ENCODE measurements at regions not wholly inside any gene's neighbourhood (a gene's known extent, or its start where the extent isn't known, plus 50 kb on each side); places are given as distances from the start of the nearest gene placed in this dataset.

- H3K9me3 Mint-ChIP-seq: peaks cover 4 to 44% (median 8%) of the 10 kb centered on the region in 6 donors
- no peaks in the 10 kb centered on the region for H3K4me1 Mint-ChIP-seq
- no peak for DNase-seq
- peaks cover 0 to 3% (median 2%) of the 10 kb centered on the region in 3 donors for H3K27me3 Mint-ChIP-seq (ENCODE audit: low read depth in 3 of 3)
- H3K4me3 Mint-ChIP-seq: no peak overlapping the region
- H3K27ac Mint-ChIP-seq: no peak overlapping the region
- peaks cover 0 to 4% (median 0%) of the 10 kb centered on the region in 3 donors for H3K36me3 Mint-ChIP-seq
These were observed 94.5 kb upstream of the NRSN1 start for GRCh38 chr6:24031496-24031895.

GRCh38 chr6:24032896-24033688 is 92.9 kb upstream of the NRSN1 start:
- Mint-ChIP-seq H3K27ac (no peak overlapping the region), H3K36me3 (peaks cover 0 to 4% (median 0%) of the 10 kb centered on the region in 3 donors), H3K4me3 (no peak overlapping the region), H3K27me3 (ENCODE audit: low read depth in 3 of 3) (peaks cover 0 to 3% (median 2%) of the 10 kb centered on the region in 3 donors), H3K9me3 (peaks cover 4 to 46% (median 11%) of the 10 kb centered on the region in 6 donors), H3K4me1 (no peaks in the 10 kb centered on the region)
- DNase-seq: no peak

- Mint-ChIP-seq H3K4me1 (no peaks in the 10 kb centered on the region), H3K4me3 (no peak overlapping the region), H3K27ac (no peak overlapping the region), H3K36me3 (no peaks in the 10 kb centered on the region), H3K27me3 (ENCODE audit: low read depth in 3 of 3) (no peaks in the 10 kb centered on the region), H3K9me3 (peaks cover 2 to 43% (median 5%) of the 10 kb centered on the region in 6 donors)
- DNase-seq: no peak
These were observed 82.2 kb upstream of the NRSN1 start for GRCh38 chr6:24043848-24044247.

- H3K27ac Mint-ChIP-seq: no peak overlapping the region
- no peaks in the 10 kb centered on the region for H3K36me3 Mint-ChIP-seq
These were observed 73.9 kb upstream of the NRSN1 start for GRCh38 chr6:24051942-24052589.

GRCh38 chr6:24052590-24052961 is 73.4 kb upstream of the NRSN1 start:
- Mint-ChIP-seq H3K9me3 (peaks cover 0 to 7% (median 2%) of the 10 kb centered on the region in 6 donors), H3K27ac (no peak overlapping the region), H3K36me3 (no peaks in the 10 kb centered on the region), H3K4me3 (no peak overlapping the region), H3K27me3 (ENCODE audit: low read depth in 3 of 3) (no peaks in the 10 kb centered on the region), H3K4me1 (no peaks in the 10 kb centered on the region)
- no peak for DNase-seq

More at GRCh38 chr6:24051942-24052589, 73.9 kb upstream of the NRSN1 start:
- Mint-ChIP-seq H3K4me1 (no peaks in the 10 kb centered on the region), H3K27me3 (ENCODE audit: low read depth in 3 of 3) (no peaks in the 10 kb centered on the region), H3K9me3 (peaks cover 0 to 7% (median 4%) of the 10 kb centered on the region in 6 donors), H3K4me3 (no peak overlapping the region)
- DNase-seq: no peak

GRCh38 chr6:24053057-24053456 is 73.0 kb upstream of the NRSN1 start:
- Mint-ChIP-seq H3K36me3 (no peaks in the 10 kb centered on the region), H3K9me3 (peaks cover 0 to 7% (median 2%) of the 10 kb centered on the region in 6 donors), H3K4me3 (no peak overlapping the region), H3K27me3 (ENCODE audit: low read depth in 3 of 3) (no peaks in the 10 kb centered on the region), H3K4me1 (no peaks in the 10 kb centered on the region), H3K27ac (no peak overlapping the region)
- no peak for DNase-seq

- Mint-ChIP-seq H3K36me3 (no peaks in the 10 kb centered on the region), H3K4me1 (no peaks in the 10 kb centered on the region), H3K4me3 (no peak overlapping the region), H3K9me3 (peaks cover 0 to 6% (median 2%) of the 10 kb centered on the region in 6 donors), H3K27ac (no peak overlapping the region), H3K27me3 (ENCODE audit: low read depth in 3 of 3) (no peaks in the 10 kb centered on the region)
- no peak for DNase-seq
These were observed 71.6 kb upstream of the NRSN1 start for GRCh38 chr6:24054388-24054787.

GRCh38 chr6:24056567-24056966 is 69.4 kb upstream of the NRSN1 start:
- Mint-ChIP-seq H3K27me3 (ENCODE audit: low read depth in 3 of 3) (no peaks in the 10 kb centered on the region), H3K4me3 (no peak overlapping the region), H3K4me1 (no peaks in the 10 kb centered on the region), H3K36me3 (no peaks in the 10 kb centered on the region), H3K27ac (no peak overlapping the region), H3K9me3 (peaks cover 0 to 5% (median under 1%) of the 10 kb centered on the region in 6 donors)
- no peak for DNase-seq

- Mint-ChIP-seq H3K9me3 (peaks cover 0 to 5% (median under 1%) of the 10 kb centered on the region in 6 donors), H3K36me3 (no peaks in the 10 kb centered on the region), H3K27ac (no peak overlapping the region), H3K4me1 (no peaks in the 10 kb centered on the region), H3K27me3 (ENCODE audit: low read depth in 3 of 3) (no peaks in the 10 kb centered on the region), H3K4me3 (no peak overlapping the region)
- no peak for DNase-seq
These were observed 69.0 kb upstream of the NRSN1 start for GRCh38 chr6:24057030-24057429.

GRCh38 chr6:24060982-24061754 is 64.8 kb upstream of the NRSN1 start:
- Mint-ChIP-seq H3K27ac (no peak overlapping the region), H3K27me3 (ENCODE audit: low read depth in 3 of 3) (no peaks in the 10 kb centered on the region), H3K9me3 (peaks cover 0 to 7% (median 2%) of the 10 kb centered on the region in 6 donors), H3K4me3 (no peak overlapping the region), H3K36me3 (no peaks in the 10 kb centered on the region), H3K4me1 (no peaks in the 10 kb centered on the region)
- no peak for DNase-seq

GRCh38 chr6:24064106-24064505 is 61.9 kb upstream of the NRSN1 start:
- Mint-ChIP-seq H3K4me1 (no peaks in the 10 kb centered on the region), H3K4me3 (no peak overlapping the region), H3K27ac (no peak overlapping the region), H3K27me3 (ENCODE audit: low read depth in 3 of 3) (peaks cover 0 to 2% (median 0%) of the 10 kb centered on the region in 3 donors), H3K36me3 (no peaks in the 10 kb centered on the region), H3K9me3 (peaks cover 0 to 7% (median 0%) of the 10 kb centered on the region in 6 donors)
- DNase-seq: no peak

- no peaks in the 10 kb centered on the region for H3K4me1 Mint-ChIP-seq
- no peak overlapping the region for H3K4me3 Mint-ChIP-seq
- H3K27me3 Mint-ChIP-seq (ENCODE audit: low read depth in 3 of 3): peaks cover 0 to 2% (median 2%) of the 10 kb centered on the region in 3 donors
- H3K27ac Mint-ChIP-seq: no peak overlapping the region
- H3K36me3 Mint-ChIP-seq: no peaks in the 10 kb centered on the region
- DNase-seq: no peak
- peaks cover 0 to 7% (median 0%) of the 10 kb centered on the region in 6 donors for H3K9me3 Mint-ChIP-seq
These were observed 61.2 kb upstream of the NRSN1 start for GRCh38 chr6:24064832-24065231.

GRCh38 chr6:24069526-24069925 is 56.5 kb upstream of the NRSN1 start:
- no peak for DNase-seq
- H3K27ac Mint-ChIP-seq: no peak overlapping the region
- peaks cover 0 to 7% (median 3%) of the 10 kb centered on the region in 6 donors for H3K9me3 Mint-ChIP-seq
- no peaks in the 10 kb centered on the region for H3K36me3 Mint-ChIP-seq
- H3K4me3 Mint-ChIP-seq: no peak overlapping the region
- peaks cover 0 to 2% (median 2%) of the 10 kb centered on the region in 3 donors for H3K27me3 Mint-ChIP-seq (ENCODE audit: low read depth in 3 of 3)
- no peaks in the 10 kb centered on the region for H3K4me1 Mint-ChIP-seq

Data from immature natural killer cell (primary cell).